HG03025 (cell line): ENCODE measurements at regions not wholly inside any gene's neighbourhood (a gene's known extent, or its start where the extent isn't known, plus 50 kb on each side); places are given as distances from the start of the nearest gene placed in this dataset.

Experiments used
- ATAC-seq: cut with Tn5 transposase; IDR thresholded peaks from one replicate; pipeline ENCODE4 v1.9.1; 2021; ENCODE audit warnings: mild to moderate bottlenecking, moderate library complexity; ENCODE audit not compliant: unreplicated experiment, low FRiP score

DNA sequence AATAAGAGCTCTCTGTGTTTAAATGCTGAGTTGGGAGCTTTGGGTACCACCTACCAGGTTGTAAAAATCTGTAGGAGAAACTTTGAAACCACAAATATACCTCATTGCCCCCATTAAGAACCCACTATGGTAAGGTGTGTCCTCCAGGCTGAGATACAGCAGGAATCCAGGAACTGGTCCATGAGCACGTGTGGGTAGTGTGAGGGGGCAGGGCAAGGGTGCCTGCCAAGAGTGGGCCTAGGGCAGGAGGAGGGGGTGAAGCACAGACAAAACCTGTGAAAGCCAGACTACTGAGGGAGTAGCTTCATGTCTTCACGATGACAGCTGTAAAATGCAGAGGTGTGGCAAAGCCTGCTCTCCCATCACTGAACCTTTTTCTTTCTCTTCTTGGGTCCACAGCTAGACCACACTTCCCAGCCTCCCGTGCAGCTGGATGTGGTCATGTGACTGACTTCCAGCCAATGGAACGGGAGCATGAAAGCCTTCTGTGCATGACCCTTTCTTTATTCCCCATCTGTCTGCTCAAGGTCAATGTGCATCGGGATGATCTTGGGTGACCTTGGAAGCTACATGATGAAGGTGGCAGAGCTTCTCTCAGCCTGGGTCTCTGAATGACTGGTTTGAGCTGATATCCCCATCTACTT, 51.1 kb upstream of the POMGNT2 start:
- ATAC-seq = no peak

- ATAC-seq = no peak
These were observed 49.7 kb upstream of the POMGNT2 start for GRCh38 chr3:43155464-43156121.
